ENCODE measurements at regions not wholly inside any gene's neighbourhood (a gene's known extent, or its start where the extent isn't known, plus 50 kb on each side); places are given as distances from the start of the nearest gene placed in this dataset.

GRCh38 chr6:104068281-104068680, 791.4 kb downstream of the HACE1 start:
- no peaks in the 10 kb centered on the region for H3K36me3 ChIP-seq (ENCODE audit: control insufficient read depth in 4 of 4, insufficient read depth in 4 of 4, low read length in 4 of 4)
- no peak for TF ChIP-seq CTCF (IDR thresholded peaks at IDR 0.05; ENCODE audit: control extremely low read depth, extremely low read depth)
- no peak for DNase-seq
- H3K9me3 ChIP-seq (ENCODE audit: control insufficient read depth in 4 of 4, insufficient read depth in 3 of 4, low read length in 3 of 4): no peaks in the 10 kb centered on the region
- no peaks in the 10 kb centered on the region for H3K27me3 ChIP-seq (ENCODE audit: control insufficient read depth in 3 of 3, insufficient read depth in 3 of 3, low read length in 2 of 3)
- no peak overlapping the region for H3K9ac ChIP-seq (ENCODE audit: insufficient read depth in 1 of 2, low read length in 2 of 2)
- no peak overlapping the region for H3K4me3 ChIP-seq
- H3K27ac ChIP-seq (ENCODE audit: low read depth in 1 of 2, low read length in 1 of 2): no peak overlapping the region
- no peaks in the 10 kb centered on the region for H3K4me1 ChIP-seq (ENCODE audit: control insufficient read depth in 5 of 5, insufficient read depth in 5 of 5, low read length in 5 of 5)
- WGBS, 2 donors: 81 to 84% methylated on average over 2 of the region's 2 CpGs
- no peak for ATAC-seq (ENCODE audit: insufficient read depth, low FRiP score)

GRCh38 chr6:104064876-104065275, 794.8 kb downstream of the HACE1 start:
- no peak overlapping the region for H3K27ac ChIP-seq (ENCODE audit: low read depth in 1 of 2, low read length in 1 of 2)
- TF ChIP-seq CTCF (IDR thresholded peaks at IDR 0.05; ENCODE audit: control extremely low read depth, extremely low read depth): no peak
- no peaks in the 10 kb centered on the region for H3K36me3 ChIP-seq (ENCODE audit: control insufficient read depth in 4 of 4, insufficient read depth in 4 of 4, low read length in 4 of 4)
- H3K9me3 ChIP-seq (ENCODE audit: control insufficient read depth in 4 of 4, insufficient read depth in 3 of 4, low read length in 3 of 4): no peaks in the 10 kb centered on the region
- H3K4me3 ChIP-seq: no peak overlapping the region
- ATAC-seq (ENCODE audit: insufficient read depth, low FRiP score): no peak
- WGBS, 2 donors: 85 to 89% methylated on average over 8 of the region's 8 CpGs
- no peak overlapping the region for H3K9ac ChIP-seq (ENCODE audit: insufficient read depth in 1 of 2, low read length in 2 of 2)
- H3K4me1 ChIP-seq (ENCODE audit: control insufficient read depth in 5 of 5, insufficient read depth in 5 of 5, low read length in 5 of 5): no peaks in the 10 kb centered on the region
- no peaks in the 10 kb centered on the region for H3K27me3 ChIP-seq (ENCODE audit: control insufficient read depth in 3 of 3, insufficient read depth in 3 of 3, low read length in 2 of 3)
- no peak for DNase-seq

GRCh38 chr6:104050455-104050854, 809.3 kb downstream of the HACE1 start:
- no peak for ATAC-seq (ENCODE audit: insufficient read depth, low FRiP score)
- no peak for TF ChIP-seq CTCF (IDR thresholded peaks at IDR 0.05; ENCODE audit: control extremely low read depth, extremely low read depth)
- no peaks in the 10 kb centered on the region for H3K27me3 ChIP-seq (ENCODE audit: control insufficient read depth in 3 of 3, insufficient read depth in 3 of 3, low read length in 2 of 3)
- no peaks in the 10 kb centered on the region for H3K36me3 ChIP-seq (ENCODE audit: control insufficient read depth in 4 of 4, insufficient read depth in 4 of 4, low read length in 4 of 4)
- WGBS, 2 donors: 62 to 74% methylated on average over 2 of the region's 2 CpGs
- no peak overlapping the region for H3K27ac ChIP-seq (ENCODE audit: low read depth in 1 of 2, low read length in 1 of 2)
- no peak for DNase-seq
- no peaks in the 10 kb centered on the region for H3K4me1 ChIP-seq (ENCODE audit: control insufficient read depth in 5 of 5, insufficient read depth in 5 of 5, low read length in 5 of 5)
- H3K4me3 ChIP-seq: no peak overlapping the region
- no peak overlapping the region for H3K9ac ChIP-seq (ENCODE audit: insufficient read depth in 1 of 2, low read length in 2 of 2)
- peaks cover 0 to 2% (median 0%) of the 10 kb centered on the region in 4 donors for H3K9me3 ChIP-seq (ENCODE audit: control insufficient read depth in 4 of 4, insufficient read depth in 3 of 4, low read length in 3 of 4)

GRCh38 chr6:104046426-104046825, 813.3 kb downstream of the HACE1 start:
- no peaks in the 10 kb centered on the region for H3K9me3 ChIP-seq (ENCODE audit: control insufficient read depth in 4 of 4, insufficient read depth in 3 of 4, low read length in 3 of 4)
- no peak overlapping the region for H3K9ac ChIP-seq (ENCODE audit: insufficient read depth in 1 of 2, low read length in 2 of 2)
- ATAC-seq (ENCODE audit: insufficient read depth, low FRiP score): no peak
- peak in 2 of 3 donors; percentile 2 to 12 for DNase-seq
- WGBS, 2 donors: 46 to 59% methylated on average over 2 of the region's 2 CpGs
- H3K36me3 ChIP-seq (ENCODE audit: control insufficient read depth in 4 of 4, insufficient read depth in 4 of 4, low read length in 4 of 4): no peaks in the 10 kb centered on the region
- H3K27me3 ChIP-seq (ENCODE audit: control insufficient read depth in 3 of 3, insufficient read depth in 3 of 3, low read length in 2 of 3): no peaks in the 10 kb centered on the region
- no peak overlapping the region for H3K27ac ChIP-seq (ENCODE audit: low read depth in 1 of 2, low read length in 1 of 2)
- TF ChIP-seq CTCF (IDR thresholded peaks at IDR 0.05; ENCODE audit: control extremely low read depth, extremely low read depth): no peak
- no peaks in the 10 kb centered on the region for H3K4me1 ChIP-seq (ENCODE audit: control insufficient read depth in 5 of 5, insufficient read depth in 5 of 5, low read length in 5 of 5)
- no peak overlapping the region for H3K4me3 ChIP-seq
